ENCODE measurements at regions not wholly inside any gene's neighbourhood (a gene's known extent, or its start where the extent isn't known, plus 50 kb on each side); places are given as distances from the start of the nearest gene placed in this dataset.

- no peak for TF ChIP-seq POLR2A (IDR thresholded peaks at IDR 0.05; ENCODE audit: extremely low read depth, insufficient read length)
- TF ChIP-seq CTCF (IDR thresholded peaks at IDR 0.05; ENCODE audit: low read depth, low read length) = no peak
- no peak for TF ChIP-seq MYC (IDR thresholded peaks at IDR 0.05; ENCODE audit: low read depth, low read length)
Measured at GRCh38 chr1:214120951-214121350, 133.2 kb downstream of the PROX1 start.

Measured in NB4 (cell line).